Panc1 (cell line): ENCODE measurements at regions not wholly inside any gene's neighbourhood (a gene's known extent, or its start where the extent isn't known, plus 50 kb on each side); places are given as distances from the start of the nearest gene placed in this dataset.

Source experiments
- ATAC-seq: fragments of 200-7000 bp; cut with Tn5 transposase; 2 replicates; pipeline ENCODE4 v1.9.1; 2020; ENCODE audit warnings: mild to moderate bottlenecking, moderate library complexity
- BruUV-seq: library from RNA; stranded (reverse); fragments of 400-500 nt; replicated peaks from 2 replicates; lab custom pipeline; 2021; lab: Mats Ljungman, UMichigan
- CTCF ChIA-PET: fragments of 300-600 bp; sonication (Branson Sonifier 250); formaldehyde crosslinking; loops from one replicate; lab custom pipeline; 2022; ENCODE audit warnings: antibody characterized with exemption; lab: Charles Lee
- POLR2A ChIA-PET: fragments of 300-600 bp; sonication (Branson Sonifier 250); formaldehyde crosslinking; loops from one replicate; lab custom pipeline; 2022; ENCODE audit warnings: antibody characterized with exemption; lab: Charles Lee
- DNase-seq: peaks from one replicate; pipeline ENCODE4 v3.0.0-alpha.2; 2010; ENCODE audit warnings: low read depth, low spot score
- H3K27ac ChIP-seq: 2 replicates; pipeline ENCODE4 v1.5.1; 2011; ENCODE audit warnings: mild to moderate bottlenecking, low read length, inconsistent platforms
- H3K27me3 ChIP-seq: fragments of 200-500 bp; sonication (Bioruptor generic); 2 replicates; pipeline ENCODE4 v1.6.0; 2014; ENCODE audit warnings: low read length, inconsistent platforms; ENCODE audit not compliant: control insufficient read depth, insufficient read depth
- H3K36me3 ChIP-seq: fragments of 200-500 bp; sonication (Bioruptor generic); 2 replicates; pipeline ENCODE4 v1.5.1; 2014; ENCODE audit warnings: inconsistent platforms, mild to moderate bottlenecking, low read length, moderate library complexity; ENCODE audit not compliant: control insufficient read depth, insufficient read depth
- H3K4me1 ChIP-seq: 2 replicates; pipeline ENCODE4 v1.5.1; 2011; ENCODE audit warnings: inconsistent platforms, mild to moderate bottlenecking, low read length, moderate library complexity; ENCODE audit not compliant: control insufficient read depth, insufficient read depth
- H3K4me3 ChIP-seq, 2 experiments: 2 replicates each; pipeline ENCODE4 v1.5.1; 2011 to 2012; ENCODE audit warnings: low read depth in 2 of 2, low read length in 2 of 2, mild to moderate bottlenecking in 2 of 2, inconsistent platforms in 1 of 2, moderate library complexity in 1 of 2
- H3K9me3 ChIP-seq: fragments of 200-500 bp; sonication (Bioruptor generic); 2 replicates; pipeline ENCODE4 v1.5.1; 2014; ENCODE audit warnings: low read depth, mild to moderate bottlenecking, inconsistent platforms, low read length, moderate library complexity; ENCODE audit not compliant: control insufficient read depth, insufficient read depth
- POLR2AphosphoS5 ChIP-seq: IDR thresholded peaks from 2 replicates; pipeline ENCODE4 v1.6.1; 2012; ENCODE audit warnings: mild to moderate bottlenecking, low read depth, low read length, moderate library complexity
- REST ChIP-seq, 2 experiments: IDR thresholded peaks; 2 replicates each; pipeline ENCODE4 v1.6.1; 2011 to 2012; ENCODE audit warnings: low read depth in 2 of 2, control low read depth in 1 of 2, low read length in 1 of 2, mild to moderate bottlenecking in 1 of 2, moderate library complexity in 1 of 2; ENCODE audit not compliant: insufficient read depth in 1 of 2
- SIN3A ChIP-seq: IDR thresholded peaks from 2 replicates; pipeline ENCODE4 v1.6.1; 2012; ENCODE audit warnings: low read depth, mild to moderate bottlenecking, low read length, moderate library complexity, borderline replicate concordance; ENCODE audit not compliant: insufficient read depth
- TCF7L2 ChIP-seq: IDR thresholded peaks from 2 replicates; pipeline ENCODE4 v1.6.1; 2011; ENCODE audit warnings: mild to moderate bottlenecking, low read depth, low read length, inconsistent platforms
- in situ Hi-C: cut with HindIII; loops from 2 replicates; pipeline ENCODE4 v1.10.0; 2016; ENCODE audit warnings: low sequenced_read_pairs, low pct_unique_long_range_greater_than_20kb
- intact Hi-C: fragments of 100-400 bp; cut with micrococcal nuclease; formaldehyde crosslinking; loops from one replicate; pipeline ENCODE4 v1.10.0; 2022; ENCODE audit not compliant: unreplicated experiment
- TF ChIP-seq, protein P1 (sequence below): fragments of 450-650 bp; IDR thresholded peaks from 2 replicates; pipeline ENCODE4 v1.5.1; 2017; ENCODE audit warnings: mild to moderate bottlenecking

- no peaks in the 10 kb centered on the region for H3K9me3 ChIP-seq
- ChIA-PET CTCF (interaction anchor here (0.6 kb wide), 1 partner anchor 87 kb away, joined by 4 read pairs; no protein-coding TSS in a partner anchor), POLR2A (no interaction called here)
- ATAC-seq (no peak), DNase-seq (no peak)
- intact Hi-C loops (no loop called here), in situ Hi-C loops (no loop called here)
- H3K36me3 ChIP-seq, result no peaks in the 10 kb centered on the region
- no peaks in the 10 kb centered on the region for H3K27me3 ChIP-seq
- H3K27ac ChIP-seq, result no peak overlapping the region
- TF ChIP-seq, protein P1, sequence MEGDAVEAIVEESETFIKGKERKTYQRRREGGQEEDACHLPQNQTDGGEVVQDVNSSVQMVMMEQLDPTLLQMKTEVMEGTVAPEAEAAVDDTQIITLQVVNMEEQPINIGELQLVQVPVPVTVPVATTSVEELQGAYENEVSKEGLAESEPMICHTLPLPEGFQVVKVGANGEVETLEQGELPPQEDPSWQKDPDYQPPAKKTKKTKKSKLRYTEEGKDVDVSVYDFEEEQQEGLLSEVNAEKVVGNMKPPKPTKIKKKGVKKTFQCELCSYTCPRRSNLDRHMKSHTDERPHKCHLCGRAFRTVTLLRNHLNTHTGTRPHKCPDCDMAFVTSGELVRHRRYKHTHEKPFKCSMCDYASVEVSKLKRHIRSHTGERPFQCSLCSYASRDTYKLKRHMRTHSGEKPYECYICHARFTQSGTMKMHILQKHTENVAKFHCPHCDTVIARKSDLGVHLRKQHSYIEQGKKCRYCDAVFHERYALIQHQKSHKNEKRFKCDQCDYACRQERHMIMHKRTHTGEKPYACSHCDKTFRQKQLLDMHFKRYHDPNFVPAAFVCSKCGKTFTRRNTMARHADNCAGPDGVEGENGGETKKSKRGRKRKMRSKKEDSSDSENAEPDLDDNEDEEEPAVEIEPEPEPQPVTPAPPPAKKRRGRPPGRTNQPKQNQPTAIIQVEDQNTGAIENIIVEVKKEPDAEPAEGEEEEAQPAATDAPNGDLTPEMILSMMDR, result no peak
- TF ChIP-seq REST (IDR thresholded peaks at IDR 0.05; ENCODE audit: insufficient read depth in 1 of 2, low read depth in 2 of 2, low read length in 1 of 2), result no peak
- no peak for TF ChIP-seq SIN3A
- TF ChIP-seq POLR2AphosphoS5, result no peak
- TF ChIP-seq TCF7L2, result no peak
- H3K4me1 ChIP-seq, result no peaks in the 10 kb centered on the region; the same call in 1 of the 2 replicates
- BruUV-seq, result no TSS peak
- H3K4me3 ChIP-seq, result no peak overlapping the region
Observed at GRCh38 chr9:95756101-95756500, 119.4 kb upstream of the ERCC6L2 start.

GRCh38 chr9:95755421-95755730 lies 120.1 kb upstream of the ERCC6L2 start:
- POLR2A ChIA-PET, result no interaction called here
- ATAC-seq, result no peak

More at GRCh38 chr9:95755421-95755730, 120.1 kb upstream of the ERCC6L2 start:
- Histone ChIP-seq H3K27me3 (no peaks in the 10 kb centered on the region), H3K27ac (no peak overlapping the region), H3K4me3 (no peak overlapping the region), H3K4me1 (no peaks in the 10 kb centered on the region; the same call in 1 of the 2 replicates), H3K9me3 (no peaks in the 10 kb centered on the region), H3K36me3 (no peaks in the 10 kb centered on the region)
- CTCF ChIA-PET, result no interaction called here
- intact Hi-C loops (no loop called here), in situ Hi-C loops (no loop called here)
- no peak for DNase-seq
- TF ChIP-seq, protein P1, result no peak
- TF ChIP-seq REST (IDR thresholded peaks at IDR 0.05; ENCODE audit: insufficient read depth in 1 of 2, low read depth in 2 of 2, low read length in 1 of 2) (no peak), TCF7L2 (no peak), POLR2AphosphoS5 (no peak), SIN3A (no peak)
- BruUV-seq, result no TSS peak
